ENCODE measurements at regions not wholly inside any gene's neighbourhood (a gene's known extent, or its start where the extent isn't known, plus 50 kb on each side); places are given as distances from the start of the nearest gene placed in this dataset.

DNA sequence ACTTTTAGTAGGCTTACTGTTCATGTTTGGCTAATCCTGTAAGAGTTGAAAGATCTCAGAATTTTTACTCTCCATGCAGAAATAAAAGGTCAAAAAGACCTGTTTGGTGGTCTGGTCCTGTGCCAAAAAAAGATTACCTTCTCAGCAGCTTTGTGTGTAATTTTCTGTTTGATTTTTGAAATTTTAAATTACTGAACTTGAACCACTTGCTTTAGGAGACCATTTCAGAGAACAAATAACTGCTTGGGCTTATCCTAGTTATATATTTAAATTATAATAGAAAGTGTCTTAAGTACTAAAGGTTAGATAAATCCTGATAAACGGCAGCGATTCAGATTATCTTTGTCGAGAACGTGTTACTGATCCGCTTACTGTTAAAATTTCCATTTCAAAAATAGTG, 118.3 kb upstream of the GRIK2 start:
- intact Hi-C loops (cut with DNase I): no loop called here
- no peak for DNase-seq (ENCODE audit: low spot score)

DNA sequence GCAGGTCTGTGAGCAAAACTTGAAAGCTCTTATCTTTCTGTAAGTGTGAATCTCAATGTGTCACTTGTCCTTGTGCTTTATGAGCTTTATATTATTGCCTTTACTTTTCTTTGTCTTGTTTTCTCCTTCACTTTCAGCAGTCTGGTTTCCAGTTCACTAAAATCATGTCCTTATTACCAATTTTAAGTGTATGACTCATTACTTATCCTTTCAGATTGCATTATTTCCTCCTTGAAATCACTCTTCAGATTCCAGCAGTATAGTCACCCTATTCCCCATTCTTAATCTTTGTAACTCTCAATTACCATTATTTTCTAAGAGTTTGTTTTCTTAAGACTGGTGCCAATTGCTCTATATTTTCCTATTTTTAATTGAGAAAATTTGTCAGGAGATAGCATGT, 117.4 kb upstream of the GRIK2 start:
- intact Hi-C loops (cut with DNase I): no loop called here
- no peak for DNase-seq (ENCODE audit: low spot score)

DNA sequence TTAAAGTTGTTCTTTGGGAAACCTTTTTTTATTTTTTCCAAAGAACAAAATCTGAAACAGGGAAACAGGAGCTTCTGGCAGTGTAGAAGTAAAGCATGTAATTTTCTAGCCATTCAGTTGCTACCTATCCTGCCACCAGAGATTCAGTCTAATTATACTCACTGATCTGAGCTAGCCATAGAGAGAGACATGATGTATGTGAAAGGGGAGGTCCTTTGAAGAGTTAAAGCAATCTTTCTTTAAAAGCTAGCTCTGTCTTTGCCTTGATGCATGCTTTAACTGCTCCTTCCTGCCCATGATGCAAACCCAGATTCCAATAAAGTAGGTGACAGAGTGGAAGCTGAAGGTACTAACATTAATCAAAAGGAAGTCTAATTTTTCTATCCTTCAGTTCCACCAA, 114.1 kb upstream of the GRIK2 start:
- no peak for DNase-seq (ENCODE audit: low spot score)
- intact Hi-C loops (cut with DNase I): no loop called here

DNA sequence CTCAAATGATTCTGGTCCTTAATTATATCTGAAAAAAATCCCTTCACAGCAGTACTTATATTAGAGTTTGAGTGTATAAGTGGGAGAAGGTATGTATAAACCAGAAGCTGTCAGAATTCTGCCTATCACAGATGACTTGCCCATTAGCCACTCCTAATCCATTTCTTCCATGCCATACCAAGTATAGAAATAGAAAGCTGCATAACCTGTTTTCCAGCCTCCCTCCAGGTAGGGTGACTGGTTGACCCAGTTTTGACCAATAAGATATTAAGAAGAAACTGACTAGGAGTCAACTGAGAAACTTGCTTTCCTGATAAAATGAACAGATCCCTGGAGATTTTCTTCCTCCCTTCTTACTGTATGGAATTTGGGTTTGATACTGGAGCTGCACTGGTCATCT, 112.2 kb upstream of the GRIK2 start:
- intact Hi-C loops (cut with DNase I): no loop called here
- no peak for DNase-seq (ENCODE audit: low spot score)

DNA sequence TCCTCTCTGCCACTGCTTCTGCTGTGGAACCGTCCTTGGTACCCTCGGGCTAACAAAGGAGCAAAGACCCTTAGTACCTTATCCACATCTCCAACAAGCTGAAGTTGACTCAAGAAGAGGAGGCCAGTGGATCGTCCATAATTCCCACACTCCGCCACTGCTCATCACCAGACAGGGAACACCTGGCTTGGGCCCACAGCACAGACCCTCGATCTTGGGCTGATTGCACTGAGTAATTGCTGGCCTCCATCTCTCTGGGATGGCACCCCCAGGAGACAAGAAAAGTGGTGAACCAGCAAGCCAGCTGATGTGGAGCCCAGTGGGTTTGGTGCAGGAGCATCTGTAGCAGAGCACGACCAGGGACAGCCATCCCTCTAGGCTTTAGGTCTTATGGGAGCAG, 109.4 kb upstream of the GRIK2 start:
- intact Hi-C loops (cut with DNase I): no loop called here
- no peak for DNase-seq (ENCODE audit: low spot score)

DNA sequence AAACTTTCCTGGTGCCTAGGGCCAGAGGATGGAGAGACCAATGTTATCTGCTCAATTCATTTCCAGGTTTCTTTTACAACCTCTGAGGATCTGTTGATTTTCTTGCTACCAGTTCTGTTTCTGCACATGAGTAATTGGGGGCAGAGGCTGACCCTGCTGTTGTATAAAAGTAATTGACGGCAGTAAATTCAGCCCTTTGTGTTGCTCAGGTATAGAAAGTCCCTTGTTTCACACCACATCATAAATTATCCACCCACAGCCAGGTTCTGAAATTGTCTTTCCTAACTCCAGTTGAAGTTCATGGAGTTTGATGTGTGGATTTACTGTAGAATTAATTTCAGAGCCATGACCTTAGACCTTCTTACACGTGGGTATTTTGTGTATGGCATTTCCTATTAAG, 107.4 kb upstream of the GRIK2 start:
- intact Hi-C loops (cut with DNase I): no loop called here
- DNase-seq (ENCODE audit: low spot score): no peak

DNA sequence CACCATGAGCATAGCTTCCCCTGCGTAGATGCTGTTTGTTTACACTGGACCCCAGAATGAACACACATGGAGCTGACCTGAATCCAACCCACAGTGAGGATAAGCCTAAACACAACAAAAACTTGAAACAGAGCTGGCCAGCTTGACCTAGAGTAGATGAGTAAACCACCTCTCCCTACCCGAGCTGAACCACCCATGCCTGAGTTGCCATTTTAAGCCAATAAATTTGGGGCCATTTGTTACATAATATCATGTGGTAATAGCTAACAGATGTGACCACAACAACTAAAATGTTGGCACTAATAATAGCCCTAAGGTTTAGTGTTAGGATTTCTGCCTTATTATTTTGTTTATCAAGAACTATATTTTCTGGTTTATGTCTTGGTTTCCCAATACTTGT, 103.2 kb upstream of the GRIK2 start:
- no peak for DNase-seq (ENCODE audit: low spot score)
- intact Hi-C loops (cut with DNase I): no loop called here

DNA sequence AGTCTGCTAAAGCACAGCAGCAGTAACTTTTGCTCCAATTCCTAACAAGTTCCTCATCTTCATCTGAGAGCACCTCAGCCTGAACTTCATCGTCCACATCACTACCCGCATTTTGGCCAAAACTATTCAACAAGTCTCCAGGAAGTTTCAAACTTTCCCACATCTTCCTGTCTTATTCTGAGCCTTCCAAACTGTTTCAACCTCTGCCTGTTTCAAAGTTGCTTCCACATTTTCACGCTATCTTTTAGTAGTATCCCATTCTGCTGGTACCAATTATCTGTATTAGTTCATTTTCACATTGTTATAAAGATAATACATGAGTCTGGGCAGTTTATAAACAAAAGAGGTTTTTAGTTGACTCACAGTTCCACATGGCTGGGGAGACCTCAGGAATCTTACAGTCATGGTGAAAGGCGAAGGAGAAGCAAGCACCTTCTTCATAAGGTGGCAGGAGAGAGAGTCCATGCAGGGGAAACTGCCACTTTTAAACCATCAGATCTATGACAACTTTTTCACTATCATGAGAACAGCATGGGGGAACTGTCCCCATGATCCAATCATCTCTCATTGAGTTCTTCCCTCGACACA, 99.4 kb upstream of the GRIK2 start:
- intact Hi-C loops (cut with DNase I): no loop called here
- no peak for DNase-seq (ENCODE audit: low spot score)

DNA sequence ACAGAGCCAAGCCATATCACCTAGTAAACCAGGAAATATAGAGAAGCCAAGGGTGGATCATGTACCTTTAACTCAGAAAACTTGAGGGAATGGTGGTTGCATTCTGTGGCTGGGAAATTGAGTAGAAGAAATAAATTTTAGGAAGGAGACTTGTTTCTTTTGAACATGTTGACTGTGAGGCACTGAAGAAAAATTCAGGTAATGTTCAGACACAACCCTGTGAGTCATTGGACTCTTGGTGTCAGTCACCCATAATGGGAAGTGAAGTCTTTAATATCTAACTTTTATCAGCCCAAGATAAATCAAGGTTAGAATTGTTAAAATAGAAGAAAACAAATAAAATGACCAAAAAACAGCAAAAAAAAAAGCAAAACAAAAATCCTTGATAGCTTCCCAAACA, 98.8 kb upstream of the GRIK2 start:
- DNase-seq (ENCODE audit: low spot score): no peak
- intact Hi-C loops (cut with DNase I): no loop called here

DNA sequence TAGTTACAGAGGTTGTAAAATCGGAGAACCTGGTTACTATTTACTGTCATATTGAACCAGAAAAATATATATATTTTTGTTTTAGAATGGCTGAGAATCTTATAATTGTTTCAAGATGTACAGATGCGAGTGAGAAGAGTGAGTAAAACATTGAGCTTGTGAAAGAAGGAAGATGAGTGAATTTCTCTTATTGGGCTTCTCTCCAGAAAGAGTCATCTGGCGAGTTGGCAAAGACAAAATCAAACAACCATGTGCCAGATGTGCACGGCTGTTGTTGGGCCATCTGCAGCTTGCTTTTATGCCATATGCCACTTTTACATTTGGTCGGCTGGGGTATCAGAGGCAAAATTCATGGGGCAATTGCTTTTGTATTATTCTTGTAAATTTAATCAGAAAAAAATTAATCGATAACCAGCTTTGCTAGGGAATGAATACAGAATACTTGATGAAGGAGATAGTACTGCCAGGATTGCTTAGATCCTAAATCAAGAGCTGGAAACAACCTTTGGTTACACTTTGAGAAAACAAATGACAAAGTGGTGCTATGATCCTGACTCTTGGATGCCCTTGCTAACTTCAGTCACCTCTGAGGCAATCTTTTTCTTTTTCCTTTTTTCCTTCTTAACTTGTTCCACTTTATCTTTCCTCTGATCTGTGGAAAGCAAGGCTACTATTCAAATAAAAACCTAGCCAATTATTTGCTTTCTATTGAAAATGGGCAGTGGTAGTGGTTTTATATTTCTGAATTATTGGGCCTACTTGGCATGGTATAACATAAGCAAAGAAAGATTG, 97.1 kb upstream of the GRIK2 start:
- intact Hi-C loops (cut with DNase I): no loop called here
- no peak for DNase-seq (ENCODE audit: low spot score)

DNA sequence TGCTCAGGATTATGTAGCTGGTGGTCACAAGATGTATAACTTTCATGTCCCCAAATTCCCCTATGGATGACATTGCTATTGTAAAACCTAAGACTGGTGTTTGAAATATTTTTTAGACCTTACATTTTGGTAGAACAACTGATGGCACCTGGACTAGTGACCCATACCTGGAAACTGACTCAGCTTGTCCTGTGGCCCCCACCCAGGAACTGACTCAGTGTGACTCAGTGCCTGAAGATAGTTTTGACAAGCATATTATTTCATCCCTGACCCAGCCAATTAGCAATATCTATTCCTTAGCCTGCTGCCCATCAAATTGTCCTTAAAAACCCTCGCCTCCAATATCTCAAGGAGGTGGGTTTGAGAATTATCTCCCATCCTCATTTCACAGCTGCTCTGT, 90.9 kb upstream of the GRIK2 start:
- DNase-seq (ENCODE audit: low spot score): no peak

DNA sequence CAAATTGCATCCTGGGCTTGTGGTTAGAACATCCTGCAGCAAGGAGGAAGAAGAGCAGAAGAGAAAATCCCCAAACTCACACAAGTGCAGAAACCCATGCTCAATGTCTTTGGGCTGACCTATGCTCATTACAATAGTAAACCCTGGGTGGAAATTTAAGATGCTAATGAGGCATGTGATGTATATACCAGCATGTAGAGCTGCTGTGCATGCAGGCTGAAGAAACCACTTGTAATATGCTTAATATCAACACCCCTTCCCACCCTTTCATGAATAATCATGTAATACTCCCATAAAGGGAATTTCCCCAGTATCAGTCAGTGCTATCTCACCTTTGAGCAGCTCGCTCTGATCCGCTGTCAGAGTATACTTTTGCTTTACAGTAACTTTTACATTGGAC, 90.0 kb upstream of the GRIK2 start:
- intact Hi-C loops (cut with DNase I): no loop called here
- DNase-seq (ENCODE audit: low spot score): no peak

More for the DNA sequence above, 90.9 kb upstream of the GRIK2 start:
- intact Hi-C loops (cut with DNase I): no loop called here

DNA sequence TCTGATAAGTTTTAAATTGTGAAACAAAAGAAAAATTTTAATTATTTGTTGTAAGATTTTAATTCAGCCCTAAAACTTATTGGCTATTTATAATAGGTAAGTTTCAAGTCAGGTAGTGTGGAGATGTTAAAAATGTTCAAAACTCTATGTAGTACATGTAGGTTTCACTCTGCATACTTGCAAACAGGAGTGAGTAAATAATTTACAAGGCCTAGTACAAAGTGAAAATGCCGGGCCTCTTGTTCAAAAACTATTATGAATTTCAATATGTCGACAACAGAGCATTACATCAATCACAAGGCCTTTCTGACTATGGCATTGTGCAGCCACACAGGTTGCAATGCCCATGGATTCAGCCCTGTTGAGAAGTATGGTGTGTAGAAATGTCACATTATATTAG, 80.9 kb upstream of the GRIK2 start:
- intact Hi-C loops (cut with DNase I): no loop called here
- DNase-seq (ENCODE audit: low spot score): no peak

DNA sequence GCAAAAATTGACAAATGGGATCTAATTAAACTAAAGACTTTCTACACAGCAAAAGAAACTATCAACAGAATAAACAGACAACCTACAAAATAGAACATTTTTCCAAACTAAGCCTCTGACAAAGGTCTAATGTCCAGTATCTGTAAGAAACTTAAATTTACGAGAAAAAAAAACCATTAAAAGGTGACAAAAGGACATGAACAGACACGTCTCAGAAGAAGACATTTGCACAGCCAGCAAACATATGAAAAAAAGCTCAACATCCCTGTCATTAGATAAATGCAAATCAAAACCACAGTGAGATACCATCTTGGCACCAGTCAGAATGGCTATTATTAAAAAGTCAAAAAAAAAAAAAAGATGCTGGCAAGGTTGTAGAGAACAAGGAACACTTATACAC, 70.6 kb upstream of the GRIK2 start:
- intact Hi-C loops (cut with DNase I): no loop called here
- DNase-seq (ENCODE audit: low spot score): no peak

DNA sequence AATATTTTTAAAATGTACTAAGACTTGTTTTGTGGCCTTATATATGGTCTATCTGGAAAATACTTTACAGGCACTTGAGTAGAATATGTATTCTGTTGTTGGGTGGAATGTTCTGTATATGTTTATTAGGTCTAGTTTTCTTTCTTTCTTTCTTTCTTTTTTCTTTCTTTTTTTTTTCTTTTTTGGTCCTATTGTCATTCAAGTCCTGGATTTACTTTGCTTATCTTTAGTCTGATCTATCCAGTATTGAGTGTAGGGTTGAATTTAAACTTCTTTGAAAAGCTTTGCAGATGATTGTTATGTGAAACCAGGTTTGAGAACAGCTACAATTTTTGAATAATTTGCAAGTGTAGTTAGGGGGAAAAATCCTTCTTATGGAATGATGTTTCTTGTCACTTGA, 67.1 kb upstream of the GRIK2 start:
- DNase-seq (ENCODE audit: low spot score): no peak
- intact Hi-C loops (cut with DNase I): no loop called here

DNA sequence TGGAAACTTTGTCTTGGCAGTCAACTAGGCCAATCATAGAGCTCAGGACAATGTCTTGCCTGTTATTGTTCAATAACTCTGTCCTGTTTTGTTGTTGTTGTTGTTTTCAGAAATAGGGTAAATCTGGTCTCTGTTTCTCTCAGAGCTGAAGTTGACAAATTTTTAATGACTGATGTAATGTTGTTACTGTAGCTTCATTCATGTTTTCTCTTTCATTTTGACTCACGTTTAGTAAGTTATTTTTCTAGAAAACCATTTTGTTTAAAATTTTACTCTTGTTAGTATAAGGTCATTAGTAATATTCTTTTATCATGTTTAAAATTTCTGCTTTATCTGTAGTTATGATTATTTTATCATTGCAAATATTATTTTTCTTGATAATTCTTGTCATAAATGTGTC, 51.6 kb upstream of the GRIK2 start:
- intact Hi-C loops (cut with DNase I): no loop called here
- no peak for DNase-seq (ENCODE audit: low spot score)

Data from posterior vena cava (tissue), 2 donors.